Hepatocyte (in vitro differentiated cells): ENCODE measurements at regions not wholly inside any gene's neighbourhood (a gene's known extent, or its start where the extent isn't known, plus 50 kb on each side); places are given as distances from the start of the nearest gene placed in this dataset.

Experiments used
- DNase-seq: peaks from one replicate; pipeline ENCODE4 v3.0.0-alpha.2; 2016; ENCODE audit warnings: low spot score
- H2AFZ ChIP-seq: fragments of 200-600 bp; sonication (generic); 2 replicates; pipeline ENCODE4 v1.6.0; 2016; ENCODE audit warnings: antibody characterized with exemption, mild to moderate bottlenecking
- H3K27ac ChIP-seq: fragments of 200-600 bp; sonication (generic); 2 replicates; pipeline ENCODE4 v1.5.1; 2016; ENCODE audit warnings: mild to moderate bottlenecking
- H3K27me3 ChIP-seq: fragments of 200-600 bp; sonication (generic); 2 replicates; pipeline ENCODE4 v1.6.1; 2016
- H3K36me3 ChIP-seq: fragments of 200-600 bp; sonication (generic); replicated peaks from 2 replicates; pipeline ENCODE4 v1.5.1; 2016; ENCODE audit warnings: low read depth; ENCODE audit not compliant: insufficient read depth
- H3K4me1 ChIP-seq: fragments of 200-600 bp; sonication (generic); 2 replicates; pipeline ENCODE4 v1.5.1; 2016; ENCODE audit warnings: mild to moderate bottlenecking, moderate library complexity; ENCODE audit not compliant: insufficient read depth
- H3K4me2 ChIP-seq: fragments of 200-600 bp; sonication (generic); 2 replicates; pipeline ENCODE4 v1.6.0; 2016
- H3K4me3 ChIP-seq: fragments of 200-600 bp; sonication (generic); 2 replicates; pipeline ENCODE4 v1.5.1; 2016; ENCODE audit warnings: mild to moderate bottlenecking
- H3K79me2 ChIP-seq: fragments of 200-600 bp; sonication (generic); 2 replicates; pipeline ENCODE4 v1.6.0; 2017; ENCODE audit warnings: mild to moderate bottlenecking
- H3K9me2 ChIP-seq: fragments of 200-600 bp; sonication (generic); replicated peaks from 2 replicates; pipeline ENCODE4 v1.6.0; 2017; ENCODE audit warnings: mild to moderate bottlenecking; ENCODE audit not compliant: insufficient read depth
- H3K9me3 ChIP-seq: fragments of 200-600 bp; sonication (generic); 2 replicates; pipeline ENCODE4 v1.5.1; 2016; ENCODE audit warnings: low read depth, mild to moderate bottlenecking
- H4K20me1 ChIP-seq: fragments of 200-600 bp; sonication (generic); 2 replicates; pipeline ENCODE4 v1.6.0; 2016; ENCODE audit warnings: mild to moderate bottlenecking; ENCODE audit not compliant: insufficient read depth, poor library complexity, severe bottlenecking
- CTCF ChIP-seq: fragments of 200-600 bp; sonication (generic); IDR thresholded peaks from 2 replicates; pipeline ENCODE4 v1.5.1; 2016; ENCODE audit warnings: antibody characterized with exemption, mild to moderate bottlenecking; ENCODE audit not compliant: poor library complexity
- EZH2 ChIP-seq: fragments of 200-600 bp; sonication (generic); IDR thresholded peaks from 2 replicates; pipeline ENCODE4 v1.6.1; 2016; ENCODE audit warnings: antibody characterized with exemption, mild to moderate bottlenecking, borderline replicate concordance
- EZH2phosphoT487 ChIP-seq: fragments of 200-600 bp; sonication (generic); IDR thresholded peaks from one replicate; pipeline ENCODE4 v1.6.1; 2018; ENCODE audit warnings: antibody characterized with exemption, mild to moderate bottlenecking, low read depth, moderate library complexity; ENCODE audit not compliant: unreplicated experiment, severe bottlenecking
- WGBS: methylation state at CpG from one replicate; pipeline ENCODE4 v1.1.6; 2016; ENCODE audit warnings: low lambda C conversion rate; ENCODE audit errors: missing lambda C conversion rate; 5-methylcytosine and 5-hydroxymethylcytosine counted together

GRCh38 chr10:77698267-77698931 is 60.8 kb upstream of the KCNMA1 start:
- Histone ChIP-seq H3K4me2 (no peak overlapping the region), H3K27me3 (no peaks in the 10 kb centered on the region), H4K20me1 (no peaks in the 10 kb centered on the region), H2AFZ (no peak overlapping the region), H3K79me2 (no peaks in the 10 kb centered on the region), H3K36me3 (no peaks in the 10 kb centered on the region), H3K4me1 (no peaks in the 10 kb centered on the region), H3K4me3 (no peak overlapping the region), H3K9me2 (no peaks in the 10 kb centered on the region), H3K27ac (no peak overlapping the region), H3K9me3 (no peaks in the 10 kb centered on the region)
- DNase-seq: no peak
- no peak for TF ChIP-seq EZH2phosphoT487
- no peak for TF ChIP-seq EZH2
- no peak for TF ChIP-seq CTCF
- 83% methylated on average over 5 of the region's 5 CpGs for WGBS

- TF ChIP-seq EZH2phosphoT487 (no peak), CTCF (no peak), EZH2 (no peak)
- no peaks in the 10 kb centered on the region for H3K9me3 ChIP-seq
- no peaks in the 10 kb centered on the region for H3K36me3 ChIP-seq
- H3K4me1 ChIP-seq: no peaks in the 10 kb centered on the region
- H2AFZ ChIP-seq: no peak overlapping the region
- H3K79me2 ChIP-seq: no peaks in the 10 kb centered on the region
- 93% methylated on average over 10 of the region's 10 CpGs for WGBS
- no peaks in the 10 kb centered on the region for H3K9me2 ChIP-seq
- no peak overlapping the region for H3K4me2 ChIP-seq
- H3K4me3 ChIP-seq: no peak overlapping the region
- H3K27me3 ChIP-seq: no peaks in the 10 kb centered on the region
- DNase-seq: no peak
- H3K27ac ChIP-seq: no peak overlapping the region
- H4K20me1 ChIP-seq: no peaks in the 10 kb centered on the region
These were observed 59.0 kb upstream of the KCNMA1 start for GRCh38 chr10:77696584-77696983.

GRCh38 chr10:77695186-77695585 is 57.6 kb upstream of the KCNMA1 start:
- WGBS: 75% methylated on average over 1 of the region's 1 CpG
- Histone ChIP-seq H3K4me3 (no peak overlapping the region), H3K9me3 (no peaks in the 10 kb centered on the region), H3K4me1 (no peaks in the 10 kb centered on the region), H3K27ac (no peak overlapping the region), H3K36me3 (no peaks in the 10 kb centered on the region), H3K9me2 (no peaks in the 10 kb centered on the region), H3K27me3 (no peaks in the 10 kb centered on the region), H4K20me1 (no peaks in the 10 kb centered on the region), H2AFZ (no peak overlapping the region), H3K4me2 (no peak overlapping the region), H3K79me2 (no peaks in the 10 kb centered on the region)
- TF ChIP-seq EZH2: no peak
- no peak for TF ChIP-seq EZH2phosphoT487
- TF ChIP-seq CTCF: no peak
- DNase-seq: no peak
